ENCODE measurements at regions not wholly inside any gene's neighbourhood (a gene's known extent, or its start where the extent isn't known, plus 50 kb on each side); places are given as distances from the start of the nearest gene placed in this dataset.

GRCh38 chr7:66507764-66508296 lies 120.9 kb upstream of the KCTD7 start:
- TF ChIP-seq MAX (IDR thresholded peaks at IDR 0.05; ENCODE audit: insufficient read depth, insufficient read length) (no peak), POLR2A (IDR thresholded peaks at IDR 0.05; ENCODE audit: low read depth, low read length) (no peak), CTCF (IDR thresholded peaks at IDR 0.05; ENCODE audit: extremely low read depth in 1 of 2, insufficient read depth in 1 of 2, low read depth in 1 of 2, low read length in 2 of 2) (no peak), JUN (IDR thresholded peaks at IDR 0.05; ENCODE audit: borderline replicate concordance, insufficient read depth, insufficient read length, low read depth) (no peak), EZH2 (IDR thresholded peaks at IDR 0.05; ENCODE audit: borderline replicate concordance, low read depth, low read length, severe bottlenecking) (no peak), GATA2 (IDR thresholded peaks at IDR 0.05; ENCODE audit: insufficient read depth, insufficient read length, low read depth, low read length) (no peak), FOS (IDR thresholded peaks at IDR 0.05; ENCODE audit: borderline replicate concordance, insufficient read depth, low read length) (no peak), POLR2AphosphoS5 (IDR thresholded peaks at IDR 0.05; ENCODE audit: insufficient read depth, low read depth, low read length) (no peak), MYC (IDR thresholded peaks at IDR 0.05; ENCODE audit: low read depth, low read length) (no peak)
- H3K9me1 ChIP-seq (replicated peaks; ENCODE audit: control insufficient read depth, extremely low read depth, insufficient read depth, low read length): no peaks in the 10 kb centered on the region
- ChIA-PET CTCF (no interaction called here), POLR2A (interaction anchor here (0.7 kb wide), 1 partner anchor 526 kb away, joined by 3 read pairs; the partner anchor contains the start of gene GUSB)
- intact Hi-C loops (cut with micrococcal nuclease): no loop called here
- H3K36me3 ChIP-seq (ENCODE audit: control insufficient read depth in 2 of 2, extremely low read depth in 1 of 2, insufficient read depth in 2 of 2, low read length in 2 of 2): no peaks in the 10 kb centered on the region
- H3K27ac ChIP-seq (ENCODE audit: insufficient read depth, low read depth, low read length): no peak overlapping the region
- H3K79me2 ChIP-seq (ENCODE audit: control insufficient read depth, insufficient read depth, low read length): no peaks in the 10 kb centered on the region
- no peak for FAIRE-seq
- BruUV-seq (replicated peaks): no TSS peak
- DNase-seq (ENCODE audit: low read depth, low spot score): no peak
- no peak overlapping the region for H3K4me3 ChIP-seq (replicated peaks in 1 of 3; ENCODE audit: insufficient read depth in 1 of 3, low read depth in 1 of 3, low read length in 3 of 3)
- H4K20me1 ChIP-seq (replicated peaks; ENCODE audit: control insufficient read depth, extremely low read depth, insufficient read depth, low read length): no peaks in the 10 kb centered on the region
- dilution Hi-C loops (cut with MboI; ENCODE audit: extremely low pct_ligation_motif_present, low sequenced_read_pairs): no loop called here
- no peak overlapping the region for H3K9ac ChIP-seq (replicated peaks; ENCODE audit: extremely low read depth, insufficient read depth, low read length)
- H3K27me3 ChIP-seq (ENCODE audit: control insufficient read depth in 2 of 2, insufficient read depth in 2 of 2, low read length in 2 of 2): peaks cover 0 to 3% of the 10 kb centered on the region in 2 experiments
- no peaks in the 10 kb centered on the region for H3K9me3 ChIP-seq (replicated peaks; ENCODE audit: control insufficient read depth, insufficient read depth, low read length)
- no peak overlapping the region for H3K4me2 ChIP-seq (ENCODE audit: insufficient read depth, low read length)
- no peak overlapping the region for H2AFZ ChIP-seq (ENCODE audit: low read depth, low read length)
- no peaks in the 10 kb centered on the region for H3K4me1 ChIP-seq (ENCODE audit: control insufficient read depth, extremely low read depth, insufficient read depth, low read length)
